Amniotic epithelial cell (primary cell): ENCODE measurements at regions not wholly inside any gene's neighbourhood (a gene's known extent, or its start where the extent isn't known, plus 50 kb on each side); places are given as distances from the start of the nearest gene placed in this dataset.

ENCODE experiments used
- DNase-seq: peaks from one replicate; pipeline ENCODE4 v3.0.0-alpha.2; 2010; ENCODE audit warnings: low read depth

DNA sequence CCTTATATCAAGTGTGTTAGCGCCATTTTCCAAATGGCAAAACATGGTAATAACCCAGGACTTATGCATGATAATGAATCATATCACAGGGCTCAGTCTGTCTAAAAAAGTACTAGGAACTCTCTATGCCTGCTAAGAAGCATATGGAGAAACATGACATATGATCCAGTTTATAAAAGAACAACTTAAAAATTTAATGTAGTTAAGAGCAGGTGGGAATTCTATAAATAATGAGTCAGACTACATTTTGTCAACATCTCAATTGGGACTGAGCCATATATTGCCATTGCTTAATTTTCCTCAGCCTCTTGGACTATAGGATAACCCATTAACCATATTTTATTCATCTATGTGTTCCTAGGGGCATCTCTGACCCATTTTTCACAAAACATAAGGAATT lies 360.4 kb upstream of the AGA start:
- DNase-seq = no peak

DNA sequence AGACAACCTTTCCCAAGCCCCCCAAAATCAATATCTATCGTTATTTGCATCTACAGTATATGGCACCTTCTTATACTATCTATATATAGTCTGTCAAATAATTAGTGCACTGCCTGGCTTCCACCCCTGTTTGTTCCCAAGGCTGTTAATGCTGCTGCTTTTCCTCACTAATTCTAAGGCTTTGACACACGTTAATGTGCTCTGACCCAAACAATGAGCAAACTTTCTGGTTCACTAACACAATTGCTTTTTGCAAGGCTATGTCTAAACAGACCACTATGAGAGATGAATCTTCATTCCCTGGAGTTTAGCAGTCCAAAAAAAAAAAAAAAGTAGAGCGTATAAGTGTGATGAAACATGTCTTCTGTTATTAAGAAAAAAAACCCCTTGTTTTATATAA lies 360.9 kb upstream of the AGA start:
- DNase-seq = no peak

- DNase-seq = no peak
These were observed 367.6 kb upstream of the AGA start for GRCh38 chr4:177809791-177810190.

GRCh38 chr4:177810220-177810619 lies 368.0 kb upstream of the AGA start:
- no peak for DNase-seq

DNA sequence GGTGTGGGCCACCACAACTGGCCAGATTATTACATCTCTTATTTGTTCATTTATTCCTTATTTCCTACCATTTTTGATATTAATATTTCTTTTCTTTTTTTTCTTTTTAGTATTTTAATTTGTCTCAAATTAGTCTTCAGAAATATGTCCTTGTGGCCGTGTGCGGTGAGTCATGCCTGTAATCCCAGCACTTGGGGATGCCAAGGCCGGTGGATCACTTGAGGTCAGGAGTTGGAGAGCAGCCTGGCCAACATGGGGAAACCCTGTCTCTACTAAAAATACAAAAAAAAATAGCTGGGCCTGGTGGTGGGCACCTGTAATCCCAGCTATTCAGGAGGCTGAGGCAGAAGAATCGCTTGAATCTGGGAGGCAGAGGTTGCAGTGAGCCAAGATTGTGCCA lies 376.2 kb upstream of the AGA start:
- DNase-seq = peak; percentile 2

DNA sequence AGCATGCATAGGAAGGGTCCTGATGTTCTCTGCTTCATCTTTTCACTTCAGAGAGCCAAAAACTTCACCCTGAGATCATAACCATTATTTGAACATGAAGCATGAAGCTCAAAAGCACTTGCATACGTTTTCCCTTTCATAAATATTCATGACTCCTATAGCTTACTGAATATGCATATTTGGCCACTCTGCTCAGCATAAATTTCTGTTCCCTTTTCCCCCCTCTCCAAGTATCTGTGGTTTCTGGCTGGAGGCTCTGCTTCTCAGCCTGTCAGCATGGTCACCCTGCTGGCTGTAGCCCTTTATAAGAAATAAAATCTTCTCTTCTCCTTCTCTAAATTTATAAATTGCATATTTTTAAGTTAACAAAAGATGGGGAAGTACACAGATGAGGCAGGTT lies 384.7 kb upstream of the AGA start:
- no peak for DNase-seq

DNA sequence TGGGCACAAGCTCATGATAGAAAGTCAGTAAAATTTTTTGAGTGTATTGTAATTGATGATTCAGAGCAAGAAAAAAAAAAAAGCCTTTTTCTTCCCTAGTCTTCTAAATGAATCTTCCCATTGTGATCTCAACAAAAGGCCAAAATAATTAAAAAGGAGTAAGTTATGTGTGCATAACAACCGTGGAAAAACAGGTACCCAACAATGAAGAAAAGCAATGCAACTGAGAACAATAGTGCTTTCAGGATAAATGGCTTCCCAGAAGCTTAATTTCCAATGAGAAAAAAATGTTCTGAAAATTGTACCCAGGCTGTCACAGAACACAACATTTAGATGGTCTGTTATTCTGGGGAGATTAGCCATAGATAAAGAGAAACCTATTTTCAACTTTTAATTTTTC lies 399.0 kb upstream of the AGA start:
- DNase-seq = no peak

- no peak for DNase-seq
These were observed 411.0 kb upstream of the AGA start for GRCh38 chr4:177853229-177853628.

- DNase-seq = no peak
These were observed 413.4 kb upstream of the AGA start for GRCh38 chr4:177855507-177856197.

DNA sequence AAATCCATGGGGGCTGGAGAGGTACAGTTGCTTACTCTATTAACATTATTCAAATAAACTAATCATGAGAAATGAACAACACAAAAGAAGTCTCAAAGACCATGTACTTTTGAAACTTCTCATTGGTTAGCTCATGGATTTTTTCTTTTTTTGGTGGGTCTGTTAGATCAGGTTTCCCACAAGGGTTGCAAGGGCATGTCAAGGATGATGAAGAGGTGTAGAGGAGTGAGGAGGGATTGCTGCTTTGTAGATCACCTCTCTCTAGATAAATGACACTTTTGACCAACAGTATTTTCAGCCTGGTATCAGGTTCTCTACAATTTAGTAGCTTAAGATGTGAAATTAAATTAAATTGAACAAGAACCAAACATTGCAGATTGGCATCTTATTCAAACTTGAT lies 417.9 kb upstream of the AGA start:
- no peak for DNase-seq

DNA sequence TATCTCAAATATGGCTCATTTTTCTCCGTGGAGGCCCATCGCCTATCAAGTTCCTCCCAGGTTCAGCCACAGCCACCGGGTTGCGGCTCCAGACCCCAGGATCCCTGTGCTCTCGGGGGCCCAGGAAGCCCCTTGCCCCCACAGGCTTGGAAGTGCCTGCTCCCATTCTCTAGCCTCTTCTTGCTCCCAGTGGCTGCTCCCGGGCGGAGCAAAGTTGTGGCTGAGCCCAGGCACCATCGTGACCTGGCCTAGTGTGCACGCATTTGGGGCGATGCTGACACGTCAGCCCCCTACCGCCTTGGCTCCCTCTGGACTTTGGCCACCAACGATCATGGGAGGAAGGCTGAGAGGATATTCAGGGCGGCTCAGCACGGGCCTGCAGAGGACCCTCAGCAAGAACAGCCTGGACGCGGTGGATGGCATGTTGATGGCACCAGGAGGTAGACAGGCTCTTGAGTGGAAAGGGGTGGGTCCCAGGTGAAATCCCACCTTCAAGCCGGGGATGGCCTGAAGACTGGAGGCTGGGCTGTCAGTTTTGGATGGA lies 419.4 kb upstream of the AGA start:
- no peak for DNase-seq

DNA sequence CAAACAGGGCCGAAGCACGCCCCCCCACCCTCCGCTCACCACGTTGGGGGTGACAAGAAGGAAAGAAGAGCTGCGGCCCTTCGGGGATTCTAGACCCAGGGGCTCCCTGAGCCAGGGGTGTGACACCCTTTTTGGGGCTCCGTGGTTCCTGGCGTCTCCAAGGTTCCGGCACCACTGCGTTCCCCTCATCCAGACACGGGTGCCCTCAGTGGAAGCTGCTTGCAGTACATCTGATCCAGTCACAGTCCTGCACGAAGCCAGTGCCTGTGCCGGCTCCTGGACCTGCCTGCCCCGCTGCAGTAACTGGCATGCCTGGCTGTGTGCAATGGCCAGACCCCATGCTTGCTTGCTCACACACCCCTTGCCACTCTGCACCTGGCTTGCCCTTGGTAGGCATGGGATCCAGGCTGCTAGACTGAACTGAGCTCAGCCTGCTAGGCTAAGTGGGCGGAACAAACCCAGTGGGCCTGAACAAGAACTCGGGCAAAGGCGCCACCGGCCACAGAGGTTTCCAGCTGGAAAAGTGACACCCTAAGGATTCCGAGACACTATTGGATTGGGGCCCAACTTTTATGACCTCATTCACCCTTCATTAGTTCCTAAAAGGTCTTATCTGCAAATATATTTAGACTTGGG lies 420.4 kb upstream of the AGA start:
- no peak for DNase-seq

GRCh38 chr4:177879851-177880250 lies 437.6 kb upstream of the AGA start:
- DNase-seq = no peak

GRCh38 chr4:177895136-177895535 lies 452.9 kb upstream of the AGA start:
- no peak for DNase-seq

GRCh38 chr4:177901786-177902185 lies 459.5 kb upstream of the AGA start:
- no peak for DNase-seq

DNA sequence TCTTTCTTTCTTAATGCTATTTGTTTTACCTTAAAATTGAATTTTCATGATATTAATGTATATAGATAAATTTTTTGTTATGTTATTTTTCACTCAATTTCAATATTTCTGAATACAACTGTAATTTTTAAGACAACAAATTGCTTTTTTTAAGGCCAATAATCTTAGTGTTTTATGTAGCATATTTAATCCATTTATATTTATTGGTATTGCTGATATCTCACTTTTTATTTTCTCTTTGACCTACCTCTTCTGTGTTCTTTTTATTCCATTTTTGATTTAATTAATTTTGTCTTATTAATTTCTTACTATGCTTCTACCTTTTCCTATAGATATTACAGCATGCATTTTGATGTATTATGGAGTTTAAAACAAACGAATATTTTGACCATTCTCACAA lies 460.1 kb upstream of the AGA start:
- no peak for DNase-seq

DNA sequence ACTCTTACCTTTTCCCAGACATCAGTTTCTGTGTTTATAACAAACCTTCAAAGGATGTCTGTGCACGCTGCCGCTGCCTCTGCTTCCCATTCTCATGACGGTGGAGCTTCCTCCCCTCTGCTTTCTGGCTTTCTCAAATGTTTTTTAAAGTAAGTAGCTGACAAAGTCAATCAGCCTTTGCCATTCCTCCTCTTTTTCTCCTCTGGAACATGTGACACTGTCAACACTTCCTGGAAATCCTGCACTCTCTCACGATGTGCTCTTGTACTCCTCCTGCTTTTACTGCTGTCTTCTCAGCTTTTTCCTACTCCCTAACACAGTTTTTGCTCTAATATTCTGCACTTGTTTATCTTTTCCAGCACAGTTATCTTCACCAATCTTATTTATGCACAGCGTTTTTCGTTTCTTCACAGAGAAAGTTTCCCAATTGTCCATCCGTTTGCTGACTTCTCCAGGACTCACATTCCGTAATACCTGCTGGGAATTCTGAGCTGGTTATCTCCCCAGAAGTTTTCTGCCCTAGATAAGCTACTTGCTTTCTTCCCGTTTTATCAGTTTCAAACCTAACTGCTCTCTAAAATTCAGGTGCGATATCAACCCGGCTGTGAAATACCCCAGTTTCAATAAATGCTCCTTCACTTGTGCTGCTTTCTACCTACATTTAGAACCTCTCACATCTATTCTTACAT lies 465.6 kb upstream of the AGA start:
- peak; percentile 49 for DNase-seq

- no peak for DNase-seq
These were observed 479.5 kb upstream of the AGA start for GRCh38 chr4:177921715-177922114.

DNA sequence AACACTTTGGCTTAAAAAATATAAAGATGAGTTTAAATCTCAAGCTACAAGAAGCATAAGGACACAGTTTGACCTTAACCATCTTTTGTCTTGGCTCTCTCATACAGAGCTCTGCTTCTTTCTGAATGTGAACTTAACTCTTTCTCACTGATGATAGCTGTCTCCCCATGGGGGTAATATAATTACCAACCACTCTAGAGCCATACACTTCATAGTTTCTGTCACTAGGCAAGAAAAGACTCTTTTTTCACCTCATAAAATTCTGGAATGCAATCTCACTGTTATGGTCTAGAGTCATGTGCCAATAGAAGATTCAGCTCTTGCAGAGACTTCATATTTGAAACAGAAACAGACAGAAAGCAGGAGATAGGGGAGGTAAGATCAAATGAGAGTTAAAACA lies 481.7 kb upstream of the AGA start:
- DNase-seq = no peak

GRCh38 chr4:177937041-177937440 lies 494.8 kb upstream of the AGA start:
- DNase-seq = no peak

DNA sequence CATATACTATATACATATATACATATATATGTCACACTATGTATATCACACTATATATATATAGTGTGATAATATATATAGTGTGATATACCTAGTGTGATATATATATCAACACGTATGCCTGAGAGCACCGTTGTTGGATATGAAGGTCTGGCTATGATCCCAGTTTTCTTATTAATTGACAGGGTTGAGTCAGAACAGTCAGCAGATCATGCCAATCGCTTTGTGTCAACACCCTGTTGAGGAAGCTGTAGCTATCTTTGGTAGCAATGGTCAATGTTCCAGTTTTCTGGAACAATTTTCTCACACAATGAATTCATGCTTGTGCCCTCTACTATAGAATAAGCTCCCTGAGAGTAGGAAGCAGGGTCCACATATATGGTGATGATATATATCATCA lies 496.0 kb upstream of the AGA start:
- DNase-seq = no peak

- DNase-seq = no peak
These were observed 503.0 kb upstream of the AGA start for GRCh38 chr4:177945268-177945667.

DNA sequence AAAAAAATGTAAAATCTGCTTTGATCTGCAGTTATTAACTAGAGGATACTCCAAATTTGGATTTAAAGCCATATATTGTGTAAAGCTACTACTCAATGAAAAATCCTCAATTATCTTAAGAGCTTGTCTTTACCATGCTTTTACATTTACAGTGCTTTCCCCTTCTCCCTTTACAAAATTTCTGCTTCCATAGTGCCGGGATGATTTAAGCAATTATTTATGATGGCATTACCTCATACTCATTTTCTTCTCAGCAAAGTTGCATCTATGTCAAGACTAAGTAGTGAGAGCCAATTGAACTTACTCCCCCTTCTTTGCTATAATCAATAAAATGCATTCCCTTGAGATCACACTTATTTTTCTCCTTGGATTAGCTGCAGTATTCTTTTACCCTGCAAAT lies 505.4 kb upstream of the AGA start:
- DNase-seq = no peak
